Esophagus squamous epithelium (tissue), 4 donors: ENCODE measurements at regions not wholly inside any gene's neighbourhood (a gene's known extent, or its start where the extent isn't known, plus 50 kb on each side); places are given as distances from the start of the nearest gene placed in this dataset.

Source experiments
- CTCF ChIP-seq, 6 experiments: fragments of 450-650 bp in 4 of 6; fragments of 200-600 bp in 2 of 6; sonication (generic) in 2 of 6; IDR thresholded peaks; one replicate each; pipeline ENCODE4 v1.5.1; 2016 to 2019; ENCODE audit warnings: antibody characterized with exemption in 6 of 6, mild to moderate bottlenecking in 4 of 6, moderate library complexity in 4 of 6
- POLR2A ChIP-seq, 4 donors: fragments of 450-650 bp; IDR thresholded peaks; one replicate each; pipeline ENCODE4 v1.6.1; 2017; ENCODE audit warnings: antibody characterized with exemption in 4 of 4, mild to moderate bottlenecking in 4 of 4, moderate library complexity in 3 of 4

GRCh38 chr16:86836503-86837129 is 258.3 kb downstream of the FOXL1 start:
- no peak for TF ChIP-seq CTCF (IDR thresholded peaks at IDR 0.05)
- TF ChIP-seq POLR2A (IDR thresholded peaks at IDR 0.05), result no peak
